HEK293T (cell line): ENCODE measurements at regions not wholly inside any gene's neighbourhood (a gene's known extent, or its start where the extent isn't known, plus 50 kb on each side); places are given as distances from the start of the nearest gene placed in this dataset.

Experiments
- FOXM1 ChIP-seq: fragments of 450-650 bp; IDR thresholded peaks from 2 replicates; pipeline ENCODE4 v1.6.1; 2017; ENCODE audit warnings: mild to moderate bottlenecking, borderline replicate concordance
- SP1 ChIP-seq: fragments of 450-650 bp; IDR thresholded peaks from 2 replicates; pipeline ENCODE4 v1.6.1; 2017

- no peak for TF ChIP-seq FOXM1
- TF ChIP-seq SP1 = no peak
These were observed 145.8 kb upstream of the ZNF648 start for GRCh38 chr1:182207300-182207699.
